ENCODE measurements at regions not wholly inside any gene's neighbourhood (a gene's known extent, or its start where the extent isn't known, plus 50 kb on each side); places are given as distances from the start of the nearest gene placed in this dataset.

DNA sequence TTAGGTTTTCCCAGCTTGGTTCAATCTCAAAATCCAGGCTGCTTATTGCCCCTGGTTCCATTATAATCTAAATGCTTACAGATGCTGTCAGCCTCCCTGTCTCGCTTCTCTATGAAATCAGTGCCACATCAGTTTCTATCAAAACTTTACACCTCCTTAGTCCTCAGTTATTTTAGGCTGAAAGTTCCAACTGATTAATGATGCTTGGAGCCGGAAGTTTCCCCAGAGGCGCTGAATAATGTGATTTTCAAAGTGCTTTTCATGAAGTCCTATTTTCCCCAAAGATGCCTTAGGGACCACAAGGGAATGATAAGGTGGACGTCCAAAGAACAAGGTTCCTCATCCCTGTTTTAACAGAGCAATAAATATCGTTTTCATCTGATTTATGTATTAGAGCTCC, 262.4 kb upstream of the RMST start:
- TF ChIP-seq, protein P1, sequence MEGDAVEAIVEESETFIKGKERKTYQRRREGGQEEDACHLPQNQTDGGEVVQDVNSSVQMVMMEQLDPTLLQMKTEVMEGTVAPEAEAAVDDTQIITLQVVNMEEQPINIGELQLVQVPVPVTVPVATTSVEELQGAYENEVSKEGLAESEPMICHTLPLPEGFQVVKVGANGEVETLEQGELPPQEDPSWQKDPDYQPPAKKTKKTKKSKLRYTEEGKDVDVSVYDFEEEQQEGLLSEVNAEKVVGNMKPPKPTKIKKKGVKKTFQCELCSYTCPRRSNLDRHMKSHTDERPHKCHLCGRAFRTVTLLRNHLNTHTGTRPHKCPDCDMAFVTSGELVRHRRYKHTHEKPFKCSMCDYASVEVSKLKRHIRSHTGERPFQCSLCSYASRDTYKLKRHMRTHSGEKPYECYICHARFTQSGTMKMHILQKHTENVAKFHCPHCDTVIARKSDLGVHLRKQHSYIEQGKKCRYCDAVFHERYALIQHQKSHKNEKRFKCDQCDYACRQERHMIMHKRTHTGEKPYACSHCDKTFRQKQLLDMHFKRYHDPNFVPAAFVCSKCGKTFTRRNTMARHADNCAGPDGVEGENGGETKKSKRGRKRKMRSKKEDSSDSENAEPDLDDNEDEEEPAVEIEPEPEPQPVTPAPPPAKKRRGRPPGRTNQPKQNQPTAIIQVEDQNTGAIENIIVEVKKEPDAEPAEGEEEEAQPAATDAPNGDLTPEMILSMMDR (conservative IDR thresholded peaks at IDR 0.05) = no peak
- H3K27ac ChIP-seq = no peak overlapping the region

DNA sequence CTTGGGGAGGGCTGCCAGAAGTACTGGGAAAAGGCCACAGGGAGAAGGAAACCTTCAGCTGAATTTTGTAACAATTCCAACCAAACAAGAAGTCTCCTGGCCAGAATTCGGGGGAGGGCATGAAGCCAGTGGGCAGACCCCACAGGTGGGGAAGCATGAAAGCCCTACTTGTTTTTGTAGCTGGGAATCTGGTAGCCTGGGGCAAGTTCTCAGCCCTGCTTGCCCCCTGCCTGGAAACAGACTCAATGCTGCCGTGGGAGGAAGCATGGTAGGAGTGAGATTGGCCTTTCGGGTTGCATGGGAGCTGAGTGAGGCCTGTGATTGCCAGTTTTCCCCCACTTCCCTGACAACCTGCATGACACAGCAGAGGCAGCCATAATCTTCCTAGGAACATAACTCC, 259.2 kb upstream of the RMST start:
- TF ChIP-seq, protein P1 (conservative IDR thresholded peaks at IDR 0.05) = no peak

DNA sequence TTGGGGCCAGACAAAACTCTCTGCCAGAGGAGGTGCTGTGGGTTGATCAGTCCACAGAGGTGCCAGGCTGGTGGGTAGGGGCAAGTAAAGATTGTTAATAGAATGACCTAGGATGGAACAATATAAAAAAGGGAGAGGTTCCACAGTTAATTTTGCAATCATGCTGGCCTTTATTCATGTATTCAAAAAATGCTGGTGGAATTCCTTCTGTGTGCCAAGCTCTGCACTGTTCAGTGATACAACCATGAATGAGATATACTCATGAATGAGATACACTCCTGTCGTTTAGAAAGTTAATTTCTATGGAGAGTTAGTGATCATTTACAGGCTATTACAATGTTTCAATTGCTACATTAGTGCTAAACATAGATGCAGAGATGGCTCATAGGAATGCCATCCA, 252.6 kb upstream of the RMST start:
- TF ChIP-seq, protein P1 (conservative IDR thresholded peaks at IDR 0.05) = no peak
- no peak overlapping the region for H3K27ac ChIP-seq

More for the DNA sequence above, 259.2 kb upstream of the RMST start:
- no peak overlapping the region for H3K27ac ChIP-seq

DNA sequence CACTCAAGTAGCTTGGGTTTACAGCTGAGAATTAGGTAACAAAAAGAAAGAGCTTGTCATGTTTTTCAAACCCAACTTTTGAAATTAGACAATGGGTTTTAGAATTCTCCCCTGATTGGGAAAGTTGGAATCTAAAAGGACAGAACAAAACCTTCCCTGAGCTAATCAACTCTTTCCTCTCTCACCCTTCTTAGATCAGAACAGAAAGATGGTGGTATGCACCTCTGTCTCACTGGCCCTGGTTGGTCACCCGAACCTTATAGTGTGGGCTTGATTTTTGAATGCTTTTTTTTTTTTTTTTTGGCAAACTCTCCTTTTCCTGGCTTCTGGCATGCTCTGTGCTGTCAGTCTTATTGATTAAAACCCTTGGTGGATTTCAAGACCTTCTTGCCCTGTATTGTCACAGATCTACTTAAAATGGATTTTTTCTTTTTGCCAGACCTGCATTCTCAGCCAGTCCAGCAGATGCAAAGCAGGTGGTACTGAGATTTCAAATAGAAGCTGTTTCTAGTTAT, 251.1 kb upstream of the RMST start:
- H3K27ac ChIP-seq = no peak overlapping the region
- TF ChIP-seq, protein P1 (conservative IDR thresholded peaks at IDR 0.05) = no peak

DNA sequence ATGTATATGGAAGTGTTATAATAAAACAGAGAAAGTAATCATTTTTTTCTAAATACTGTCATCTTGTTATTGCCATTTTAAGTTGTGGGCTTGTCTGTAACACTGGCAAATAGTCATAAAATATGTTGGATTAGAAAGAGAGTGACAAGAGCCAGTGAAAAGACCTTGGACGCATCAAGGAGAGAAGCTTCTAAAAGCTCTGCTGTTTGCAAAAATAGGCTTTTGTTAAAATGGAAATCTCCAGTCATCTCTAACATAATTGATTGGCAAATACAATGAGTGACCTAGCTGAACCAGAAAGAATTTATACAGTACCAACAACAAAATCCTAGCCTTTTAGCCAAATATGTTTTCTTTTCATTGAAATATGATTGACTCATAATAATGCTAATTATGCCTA, 245.8 kb upstream of the RMST start:
- TF ChIP-seq, protein P1 (conservative IDR thresholded peaks at IDR 0.05) = no peak
- no peak overlapping the region for H3K27ac ChIP-seq

DNA sequence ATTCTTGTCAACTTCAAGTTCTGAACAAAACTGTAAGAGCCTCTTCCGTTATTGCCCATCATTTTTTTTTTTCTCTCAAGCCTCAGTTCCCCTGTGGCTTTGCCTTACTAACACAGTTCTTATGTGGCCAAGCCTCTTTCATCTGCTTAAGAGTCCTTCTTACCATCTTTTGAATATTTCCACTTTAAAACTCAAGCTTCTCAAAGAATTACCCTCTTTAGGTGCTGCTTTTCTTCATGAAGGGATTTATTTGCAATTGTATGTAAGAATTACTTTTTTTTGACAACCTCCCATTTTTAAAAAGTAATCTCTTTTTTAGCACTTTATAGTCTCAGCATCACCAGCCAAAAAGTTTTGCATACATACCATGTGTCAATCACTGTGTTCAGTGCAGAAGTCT, 240.2 kb upstream of the RMST start:
- TF ChIP-seq, protein P1 (conservative IDR thresholded peaks at IDR 0.05) = no peak
- H3K27ac ChIP-seq = no peak overlapping the region

DNA sequence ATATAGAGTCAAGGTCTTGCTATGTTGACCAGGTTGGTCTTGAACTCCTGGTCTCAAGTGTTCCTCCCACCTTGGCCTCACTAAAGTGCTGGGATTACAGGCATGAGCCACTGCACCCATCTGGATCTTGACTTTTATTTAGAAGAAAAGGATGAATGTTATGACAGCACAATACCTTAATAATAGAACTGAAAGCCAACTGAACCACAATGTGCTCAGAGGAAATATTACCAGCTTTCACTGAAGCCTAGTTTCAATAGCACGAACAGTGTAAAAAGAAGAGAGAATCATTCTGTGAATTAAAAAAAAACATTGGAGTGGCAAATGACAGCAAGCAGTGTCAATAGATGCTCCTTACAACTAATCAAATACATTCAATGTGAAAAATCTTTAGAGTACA, 239.2 kb upstream of the RMST start:
- TF ChIP-seq, protein P1 (conservative IDR thresholded peaks at IDR 0.05) = no peak
- H3K27ac ChIP-seq = no peak overlapping the region
